ENCODE measurements at regions not wholly inside any gene's neighbourhood (a gene's known extent, or its start where the extent isn't known, plus 50 kb on each side); places are given as distances from the start of the nearest gene placed in this dataset.

- no peak overlapping the region for H3K27ac ChIP-seq (ENCODE audit: low read depth, low read length)
- H3K9me2 ChIP-seq (replicated peaks; ENCODE audit: control insufficient read depth, low read length), result no peaks in the 10 kb centered on the region
These were observed 405.9 kb upstream of the KLF6 start for GRCh38 chr10:4190876-4191275.

GRCh38 chr10:4189281-4189680 lies 404.3 kb upstream of the KLF6 start:
- Histone ChIP-seq H3K4me3 (ENCODE audit: low read length) (no peak overlapping the region), H3K27me3 (ENCODE audit: control insufficient read depth, low read length) (no peaks in the 10 kb centered on the region), H3K79me2 (ENCODE audit: control insufficient read depth, low read length) (no peaks in the 10 kb centered on the region), H3K4me1 (ENCODE audit: control insufficient read depth, low read length) (no peaks in the 10 kb centered on the region), H3K27ac (ENCODE audit: low read depth, low read length) (no peak overlapping the region), H3K9me2 (replicated peaks; ENCODE audit: control insufficient read depth, low read length) (no peaks in the 10 kb centered on the region), H4K20me1 (ENCODE audit: control insufficient read depth, insufficient read depth, low read depth, low read length) (no peaks in the 10 kb centered on the region), H3K9me3 (ENCODE audit: control insufficient read depth, insufficient read depth, low read length) (no peaks in the 10 kb centered on the region), H3F3A (ENCODE audit: control insufficient read depth, insufficient read depth) (no peaks in the 10 kb centered on the region), H3K36me3 (ENCODE audit: control insufficient read depth, low read length) (no peaks in the 10 kb centered on the region), H3K4me2 (ENCODE audit: low read length) (no peak overlapping the region)
- TF ChIP-seq EZH2phosphoT487 (IDR thresholded peaks at IDR 0.05; ENCODE audit: borderline replicate concordance, low read length), result no peak
- TF ChIP-seq, protein P1, sequence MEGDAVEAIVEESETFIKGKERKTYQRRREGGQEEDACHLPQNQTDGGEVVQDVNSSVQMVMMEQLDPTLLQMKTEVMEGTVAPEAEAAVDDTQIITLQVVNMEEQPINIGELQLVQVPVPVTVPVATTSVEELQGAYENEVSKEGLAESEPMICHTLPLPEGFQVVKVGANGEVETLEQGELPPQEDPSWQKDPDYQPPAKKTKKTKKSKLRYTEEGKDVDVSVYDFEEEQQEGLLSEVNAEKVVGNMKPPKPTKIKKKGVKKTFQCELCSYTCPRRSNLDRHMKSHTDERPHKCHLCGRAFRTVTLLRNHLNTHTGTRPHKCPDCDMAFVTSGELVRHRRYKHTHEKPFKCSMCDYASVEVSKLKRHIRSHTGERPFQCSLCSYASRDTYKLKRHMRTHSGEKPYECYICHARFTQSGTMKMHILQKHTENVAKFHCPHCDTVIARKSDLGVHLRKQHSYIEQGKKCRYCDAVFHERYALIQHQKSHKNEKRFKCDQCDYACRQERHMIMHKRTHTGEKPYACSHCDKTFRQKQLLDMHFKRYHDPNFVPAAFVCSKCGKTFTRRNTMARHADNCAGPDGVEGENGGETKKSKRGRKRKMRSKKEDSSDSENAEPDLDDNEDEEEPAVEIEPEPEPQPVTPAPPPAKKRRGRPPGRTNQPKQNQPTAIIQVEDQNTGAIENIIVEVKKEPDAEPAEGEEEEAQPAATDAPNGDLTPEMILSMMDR (IDR thresholded peaks at IDR 0.05; ENCODE audit: low read depth, low read length, poor library complexity, severe bottlenecking), result no peak

More at GRCh38 chr10:4190876-4191275, 405.9 kb upstream of the KLF6 start:
- Histone ChIP-seq H3K4me1 (ENCODE audit: control insufficient read depth, low read length) (no peaks in the 10 kb centered on the region), H3K79me2 (ENCODE audit: control insufficient read depth, low read length) (no peaks in the 10 kb centered on the region), H4K20me1 (ENCODE audit: control insufficient read depth, insufficient read depth, low read depth, low read length) (no peaks in the 10 kb centered on the region), H3K9me3 (ENCODE audit: control insufficient read depth, insufficient read depth, low read length) (peaks cover 5% of the 10 kb centered on the region; the same call in 1 of the 2 replicates), H3K36me3 (ENCODE audit: control insufficient read depth, low read length) (no peaks in the 10 kb centered on the region), H3K4me3 (ENCODE audit: low read length) (no peak overlapping the region), H3K27me3 (ENCODE audit: control insufficient read depth, low read length) (no peaks in the 10 kb centered on the region), H3F3A (ENCODE audit: control insufficient read depth, insufficient read depth) (no peaks in the 10 kb centered on the region), H3K4me2 (ENCODE audit: low read length) (no peak overlapping the region)
- TF ChIP-seq EZH2phosphoT487 (IDR thresholded peaks at IDR 0.05; ENCODE audit: borderline replicate concordance, low read length), result no peak
- TF ChIP-seq, protein P1 (IDR thresholded peaks at IDR 0.05; ENCODE audit: low read depth, low read length, poor library complexity, severe bottlenecking), result no peak

DNA sequence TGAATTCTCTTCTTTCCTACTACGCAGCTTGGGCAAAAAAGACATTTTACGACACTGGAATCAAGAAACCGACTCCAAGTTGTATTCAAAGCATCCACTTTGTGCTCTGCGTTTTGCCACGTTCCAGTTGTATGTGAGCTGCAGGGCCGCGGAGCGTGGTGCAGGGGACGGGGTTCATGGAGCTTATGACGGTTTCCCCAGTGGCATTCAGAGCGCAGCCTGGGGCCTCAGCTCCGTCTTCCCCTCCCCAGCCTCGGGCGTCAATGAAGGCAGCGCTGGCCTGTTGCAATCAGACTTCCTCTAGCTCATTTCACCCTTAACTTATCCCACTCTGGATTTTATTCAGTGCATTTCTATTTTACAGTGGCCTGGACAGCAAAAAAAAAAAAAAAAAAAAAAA lies 403.4 kb upstream of the KLF6 start:
- H3K36me3 ChIP-seq (ENCODE audit: control insufficient read depth, low read length), result no peaks in the 10 kb centered on the region
- H3K4me3 ChIP-seq (ENCODE audit: low read length), result no peak overlapping the region
- no peaks in the 10 kb centered on the region for H4K20me1 ChIP-seq (ENCODE audit: control insufficient read depth, insufficient read depth, low read depth, low read length)
- TF ChIP-seq, protein P1 (IDR thresholded peaks at IDR 0.05; ENCODE audit: low read depth, low read length, poor library complexity, severe bottlenecking), result no peak
- no peak for TF ChIP-seq EZH2phosphoT487 (IDR thresholded peaks at IDR 0.05; ENCODE audit: borderline replicate concordance, low read length)
- no peaks in the 10 kb centered on the region for H3F3A ChIP-seq (ENCODE audit: control insufficient read depth, insufficient read depth)
- H3K9me3 ChIP-seq (ENCODE audit: control insufficient read depth, insufficient read depth, low read length), result no peaks in the 10 kb centered on the region
- H3K27me3 ChIP-seq (ENCODE audit: control insufficient read depth, low read length), result no peaks in the 10 kb centered on the region
- no peak overlapping the region for H3K27ac ChIP-seq (ENCODE audit: low read depth, low read length)
- H3K9me2 ChIP-seq (replicated peaks; ENCODE audit: control insufficient read depth, low read length), result no peaks in the 10 kb centered on the region
- no peaks in the 10 kb centered on the region for H3K79me2 ChIP-seq (ENCODE audit: control insufficient read depth, low read length)
- no peak overlapping the region for H3K4me2 ChIP-seq (ENCODE audit: low read length)
- H3K4me1 ChIP-seq (ENCODE audit: control insufficient read depth, low read length), result no peaks in the 10 kb centered on the region
